Fibroblast of pulmonary artery (primary cell): ENCODE measurements at regions not wholly inside any gene's neighbourhood (a gene's known extent, or its start where the extent isn't known, plus 50 kb on each side); places are given as distances from the start of the nearest gene placed in this dataset.
"Not testable (repeated sequence)": the region's sequence is repeated elsewhere in the genome, so short reads cannot be mapped to it uniquely, and the experiment has no call there.

Experiments used
- DNase-seq: peaks from one replicate; pipeline ENCODE4 v3.0.0-alpha.2; 2010; ENCODE audit warnings: low read depth
- H3K4me3 ChIP-seq: replicated peaks from 2 replicates; pipeline ENCODE4 v1.5.1; 2011; ENCODE audit warnings: low read depth, mild to moderate bottlenecking, control low read depth, low read length, moderate library complexity
- CTCF ChIP-seq: IDR thresholded peaks from 2 replicates; pipeline ENCODE4 v1.5.1; 2011; ENCODE audit warnings: mild to moderate bottlenecking, control low read depth, low read length, inconsistent platforms; ENCODE audit errors: missing control alignments

- TF ChIP-seq CTCF = no peak
- no peak overlapping the region for H3K4me3 ChIP-seq
- DNase-seq = no peak
Observed at GRCh38 chr9:110130211-110130610, 77.7 kb downstream of the C9orf152 start.

- no peak for DNase-seq
- TF ChIP-seq CTCF = no peak
- H3K4me3 ChIP-seq = no peak overlapping the region
Observed at GRCh38 chr9:110130791-110131416, 77.1 kb downstream of the C9orf152 start.

- DNase-seq = no peak
- TF ChIP-seq CTCF = no peak
Observed at GRCh38 chr9:110131499-110131898, 76.5 kb downstream of the C9orf152 start.

GRCh38 chr9:110132531-110132930 lies 75.4 kb downstream of the C9orf152 start:
- not testable (repeated sequence) for DNase-seq, H3K4me3 ChIP-seq

More at GRCh38 chr9:110131499-110131898, 76.5 kb downstream of the C9orf152 start:
- H3K4me3 ChIP-seq = no peak overlapping the region

- peak; percentile 72 for DNase-seq
- H3K4me3 ChIP-seq = no peak overlapping the region
- TF ChIP-seq CTCF = no peak
Observed at GRCh38 chr9:110133059-110133458, 74.9 kb downstream of the C9orf152 start.

GRCh38 chr9:110133608-110134210 lies 74.2 kb downstream of the C9orf152 start:
- H3K4me3 ChIP-seq = no peak overlapping the region
- no peak for TF ChIP-seq CTCF
- peak; percentile 64 for DNase-seq

- TF ChIP-seq CTCF = no peak
- no peak overlapping the region for H3K4me3 ChIP-seq
- DNase-seq = no peak
Observed at GRCh38 chr9:110135846-110136245, 72.1 kb downstream of the C9orf152 start.
